GM12878 (cell line): ENCODE measurements at regions not wholly inside any gene's neighbourhood (a gene's known extent, or its start where the extent isn't known, plus 50 kb on each side); places are given as distances from the start of the nearest gene placed in this dataset.

ENCODE experiments used
- EZH2 ChIP-seq: IDR thresholded peaks from 2 replicates; pipeline ENCODE4 v1.6.1; 2012; ENCODE audit warnings: low read depth, mild to moderate bottlenecking, control low read depth, inconsistent platforms, low read length, borderline replicate concordance; ENCODE audit not compliant: control insufficient read depth
- GABPA ChIP-seq: IDR thresholded peaks from 2 replicates; pipeline ENCODE4 v1.6.1; 2014; ENCODE audit warnings: antibody characterized with exemption, low read depth, mild to moderate bottlenecking, inconsistent platforms
- PAX5 ChIP-seq: IDR thresholded peaks from 2 replicates; pipeline ENCODE4 v1.6.1; 2011; ENCODE audit warnings: low read depth, low read length, borderline replicate concordance
- PAX8 ChIP-seq: fragments of 450-650 bp; IDR thresholded peaks from 2 replicates; pipeline ENCODE4 v1.6.1; 2017; ENCODE audit warnings: mild to moderate bottlenecking, moderate library complexity
- TCF7 ChIP-seq: IDR thresholded peaks from 2 replicates; pipeline ENCODE4 v1.6.1; 2014; ENCODE audit warnings: antibody characterized with exemption, borderline replicate concordance
- TF ChIP-seq, protein P1 (sequence below): IDR thresholded peaks from 2 replicates; pipeline ENCODE4 v1.6.1; 2012; ENCODE audit warnings: low read depth, low read length, improper control_type of control experiment
- TF ChIP-seq, protein P2 (sequence below), 3 experiments: IDR thresholded peaks in 2 of 3; conservative IDR thresholded peaks in 1 of 3; 2 replicates each; pipeline ENCODE4 v1.5.1; 2011; ENCODE audit warnings: low read depth in 3 of 3, low read length in 3 of 3, mild to moderate bottlenecking in 3 of 3, control low read depth in 2 of 3, moderate library complexity in 2 of 3, inconsistent platforms in 1 of 3, mixed read lengths in 1 of 3; ENCODE audit not compliant: control insufficient read depth in 2 of 3, insufficient read depth in 1 of 3; ENCODE audit errors: extremely low read depth in 1 of 3
- TF ChIP-seq, protein P3 (sequence below): fragments of 450-650 bp; IDR thresholded peaks from 2 replicates; pipeline ENCODE4 v1.6.1; 2016; ENCODE audit warnings: mild to moderate bottlenecking
- TF ChIP-seq, protein P4 (sequence below): fragments of 450-650 bp; IDR thresholded peaks from 2 replicates; pipeline ENCODE4 v1.6.1; 2017; ENCODE audit warnings: mild to moderate bottlenecking

DNA sequence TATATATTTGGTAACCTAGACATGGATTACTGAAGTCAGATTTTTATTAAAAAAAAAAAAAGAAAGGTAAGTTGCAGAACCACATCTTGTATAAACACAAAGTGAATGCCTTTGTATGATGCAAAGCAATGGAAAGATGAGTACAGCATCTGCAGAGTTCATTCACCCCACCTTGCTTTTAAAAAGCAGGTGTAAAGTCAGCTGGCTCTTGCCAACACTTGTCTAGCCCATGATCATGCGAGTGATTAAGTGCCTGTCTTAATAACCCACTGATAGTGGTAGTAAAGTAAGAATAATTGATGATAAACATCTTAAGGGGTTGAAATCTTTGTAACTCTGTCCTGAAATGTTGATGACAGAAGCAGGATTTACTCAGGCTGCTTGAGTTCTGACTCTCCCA lies 710.4 kb downstream of the EFNB2 start:
- no peak for TF ChIP-seq PAX8
- TF ChIP-seq, protein P1, sequence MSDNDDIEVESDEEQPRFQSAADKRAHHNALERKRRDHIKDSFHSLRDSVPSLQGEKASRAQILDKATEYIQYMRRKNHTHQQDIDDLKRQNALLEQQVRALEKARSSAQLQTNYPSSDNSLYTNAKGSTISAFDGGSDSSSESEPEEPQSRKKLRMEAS: no peak
- TF ChIP-seq, protein P2, sequence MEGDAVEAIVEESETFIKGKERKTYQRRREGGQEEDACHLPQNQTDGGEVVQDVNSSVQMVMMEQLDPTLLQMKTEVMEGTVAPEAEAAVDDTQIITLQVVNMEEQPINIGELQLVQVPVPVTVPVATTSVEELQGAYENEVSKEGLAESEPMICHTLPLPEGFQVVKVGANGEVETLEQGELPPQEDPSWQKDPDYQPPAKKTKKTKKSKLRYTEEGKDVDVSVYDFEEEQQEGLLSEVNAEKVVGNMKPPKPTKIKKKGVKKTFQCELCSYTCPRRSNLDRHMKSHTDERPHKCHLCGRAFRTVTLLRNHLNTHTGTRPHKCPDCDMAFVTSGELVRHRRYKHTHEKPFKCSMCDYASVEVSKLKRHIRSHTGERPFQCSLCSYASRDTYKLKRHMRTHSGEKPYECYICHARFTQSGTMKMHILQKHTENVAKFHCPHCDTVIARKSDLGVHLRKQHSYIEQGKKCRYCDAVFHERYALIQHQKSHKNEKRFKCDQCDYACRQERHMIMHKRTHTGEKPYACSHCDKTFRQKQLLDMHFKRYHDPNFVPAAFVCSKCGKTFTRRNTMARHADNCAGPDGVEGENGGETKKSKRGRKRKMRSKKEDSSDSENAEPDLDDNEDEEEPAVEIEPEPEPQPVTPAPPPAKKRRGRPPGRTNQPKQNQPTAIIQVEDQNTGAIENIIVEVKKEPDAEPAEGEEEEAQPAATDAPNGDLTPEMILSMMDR (IDR thresholded peaks at IDR 0.05 in 2 of 3, conservative IDR thresholded peaks at IDR 0.05 in 1 of 3; ENCODE audit: control insufficient read depth in 2 of 3, extremely low read depth in 1 of 3, insufficient read depth in 1 of 3, low read depth in 3 of 3, low read length in 3 of 3): no peak
- TF ChIP-seq, protein P3, sequence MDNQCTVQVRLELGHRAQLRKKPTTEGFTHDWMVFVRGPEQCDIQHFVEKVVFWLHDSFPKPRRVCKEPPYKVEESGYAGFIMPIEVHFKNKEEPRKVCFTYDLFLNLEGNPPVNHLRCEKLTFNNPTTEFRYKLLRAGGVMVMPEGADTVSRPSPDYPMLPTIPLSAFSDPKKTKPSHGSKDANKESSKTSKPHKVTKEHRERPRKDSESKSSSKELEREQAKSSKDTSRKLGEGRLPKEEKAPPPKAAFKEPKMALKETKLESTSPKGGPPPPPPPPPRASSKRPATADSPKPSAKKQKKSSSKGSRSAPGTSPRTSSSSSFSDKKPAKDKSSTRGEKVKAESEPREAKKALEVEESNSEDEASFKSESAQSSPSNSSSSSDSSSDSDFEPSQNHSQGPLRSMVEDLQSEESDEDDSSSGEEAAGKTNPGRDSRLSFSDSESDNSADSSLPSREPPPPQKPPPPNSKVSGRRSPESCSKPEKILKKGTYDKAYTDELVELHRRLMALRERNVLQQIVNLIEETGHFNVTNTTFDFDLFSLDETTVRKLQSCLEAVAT: no peak
- TF ChIP-seq PAX5: no peak
- TF ChIP-seq EZH2: no peak
- no peak for TF ChIP-seq GABPA
- TF ChIP-seq TCF7: no peak
- TF ChIP-seq, protein P4, sequence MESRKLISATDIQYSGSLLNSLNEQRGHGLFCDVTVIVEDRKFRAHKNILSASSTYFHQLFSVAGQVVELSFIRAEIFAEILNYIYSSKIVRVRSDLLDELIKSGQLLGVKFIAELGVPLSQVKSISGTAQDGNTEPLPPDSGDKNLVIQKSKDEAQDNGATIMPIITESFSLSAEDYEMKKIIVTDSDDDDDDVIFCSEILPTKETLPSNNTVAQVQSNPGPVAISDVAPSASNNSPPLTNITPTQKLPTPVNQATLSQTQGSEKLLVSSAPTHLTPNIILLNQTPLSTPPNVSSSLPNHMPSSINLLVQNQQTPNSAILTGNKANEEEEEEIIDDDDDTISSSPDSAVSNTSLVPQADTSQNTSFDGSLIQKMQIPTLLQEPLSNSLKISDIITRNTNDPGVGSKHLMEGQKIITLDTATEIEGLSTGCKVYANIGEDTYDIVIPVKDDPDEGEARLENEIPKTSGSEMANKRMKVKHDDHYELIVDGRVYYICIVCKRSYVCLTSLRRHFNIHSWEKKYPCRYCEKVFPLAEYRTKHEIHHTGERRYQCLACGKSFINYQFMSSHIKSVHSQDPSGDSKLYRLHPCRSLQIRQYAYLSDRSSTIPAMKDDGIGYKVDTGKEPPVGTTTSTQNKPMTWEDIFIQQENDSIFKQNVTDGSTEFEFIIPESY: no peak
